Tibial nerve (tissue), 4 donors: ENCODE measurements at regions not wholly inside any gene's neighbourhood (a gene's known extent, or its start where the extent isn't known, plus 50 kb on each side); places are given as distances from the start of the nearest gene placed in this dataset.

ENCODE experiments used
- CTCF ChIP-seq, 5 experiments: fragments of 200-600 bp in 3 of 5; fragments of 450-650 bp in 2 of 5; sonication (generic) in 3 of 5; IDR thresholded peaks; one replicate each; pipeline ENCODE4 v1.5.1; 2016 to 2019; ENCODE audit warnings: antibody characterized with exemption in 5 of 5, mild to moderate bottlenecking in 3 of 5, moderate library complexity in 2 of 5
- EP300 ChIP-seq, 2 donors: sonication (generic); formaldehyde crosslinking; IDR thresholded peaks; one replicate each; pipeline ENCODE4 v1.6.1; 2017; ENCODE audit warnings: antibody characterized with exemption in 2 of 2, mild to moderate bottlenecking in 1 of 2
- POLR2A ChIP-seq, 2 donors: fragments of 450-650 bp; IDR thresholded peaks; one replicate each; pipeline ENCODE4 v1.6.1; 2017; ENCODE audit warnings: antibody characterized with exemption in 2 of 2, mild to moderate bottlenecking in 2 of 2, moderate library complexity in 2 of 2

DNA sequence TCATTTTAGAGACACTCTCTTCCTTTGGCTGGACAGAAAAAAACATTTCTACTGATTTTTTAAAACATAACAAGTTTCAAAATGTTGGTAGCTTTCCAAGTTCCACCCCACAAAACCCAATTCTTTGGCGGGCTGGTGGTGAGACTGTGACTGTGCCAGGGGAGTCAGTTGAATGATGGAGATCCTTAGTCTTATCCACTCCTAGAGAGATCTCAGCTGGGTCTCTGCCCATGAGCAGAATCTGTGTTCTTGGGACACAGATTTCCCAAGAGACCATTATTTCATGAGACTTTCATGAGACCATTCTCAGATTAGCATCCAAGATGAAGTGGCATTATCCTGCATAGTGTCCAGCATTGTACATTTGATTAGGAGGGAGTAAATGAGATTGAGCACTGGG, 135.1 kb upstream of the NPHP3 start:
- no peak for TF ChIP-seq POLR2A (IDR thresholded peaks at IDR 0.05)
- no peak for TF ChIP-seq CTCF (IDR thresholded peaks at IDR 0.05)
- TF ChIP-seq EP300 (IDR thresholded peaks at IDR 0.05): no peak
